ENCODE measurements at regions not wholly inside any gene's neighbourhood (a gene's known extent, or its start where the extent isn't known, plus 50 kb on each side); places are given as distances from the start of the nearest gene placed in this dataset.
"Not testable (repeated sequence)": the region's sequence is repeated elsewhere in the genome, so short reads cannot be mapped to it uniquely, and the experiment has no call there.

GRCh38 chr4:151511548-151511947 is 102.6 kb downstream of the FHIP1A start:
- TF ChIP-seq SP140L (CRISPR knock-in tag; IDR thresholded peaks at IDR 0.05; ENCODE audit: borderline replicate concordance); CTCF (CRISPR knock-in tag; IDR thresholded peaks at IDR 0.05): not testable (repeated sequence)
